ENCODE measurements at regions not wholly inside any gene's neighbourhood (a gene's known extent, or its start where the extent isn't known, plus 50 kb on each side); places are given as distances from the start of the nearest gene placed in this dataset.

GRCh38 chr6:126897758-126898157, 220.7 kb upstream of the RSPO3 start:
- no peaks in the 10 kb centered on the region for H3K36me3 ChIP-seq (ENCODE audit: control insufficient read depth, low read length)
- H3K4me1 ChIP-seq (ENCODE audit: control insufficient read depth, low read length): no peaks in the 10 kb centered on the region
- no peak overlapping the region for H3K27ac ChIP-seq (ENCODE audit: low read depth, low read length)
- H3K27me3 ChIP-seq (ENCODE audit: control insufficient read depth, low read length): no peaks in the 10 kb centered on the region
- H3K9me3 ChIP-seq (ENCODE audit: control insufficient read depth, insufficient read depth, low read length): no peaks in the 10 kb centered on the region
- H3K4me3 ChIP-seq (ENCODE audit: low read length): no peak overlapping the region
- H3F3A ChIP-seq (ENCODE audit: control insufficient read depth, insufficient read depth): no peaks in the 10 kb centered on the region
- no peak for TF ChIP-seq CTCF (IDR thresholded peaks at IDR 0.05; ENCODE audit: low read depth, low read length, poor library complexity, severe bottlenecking)
- no peak for TF ChIP-seq EZH2phosphoT487 (IDR thresholded peaks at IDR 0.05; ENCODE audit: borderline replicate concordance, low read length)
- no peaks in the 10 kb centered on the region for H4K20me1 ChIP-seq (ENCODE audit: control insufficient read depth, insufficient read depth, low read depth, low read length)
- H3K4me2 ChIP-seq (ENCODE audit: low read length): no peak overlapping the region
- H3K9me2 ChIP-seq (replicated peaks; ENCODE audit: control insufficient read depth, low read length): no peaks in the 10 kb centered on the region
- H3K79me2 ChIP-seq (ENCODE audit: control insufficient read depth, low read length): no peaks in the 10 kb centered on the region

- H3K27ac ChIP-seq (ENCODE audit: low read depth, low read length): no peak overlapping the region
- H3K4me3 ChIP-seq (ENCODE audit: low read length): no peak overlapping the region
- no peaks in the 10 kb centered on the region for H3K9me2 ChIP-seq (replicated peaks; ENCODE audit: control insufficient read depth, low read length)
- no peaks in the 10 kb centered on the region for H4K20me1 ChIP-seq (ENCODE audit: control insufficient read depth, insufficient read depth, low read depth, low read length)
- H3K9me3 ChIP-seq (ENCODE audit: control insufficient read depth, insufficient read depth, low read length): no peaks in the 10 kb centered on the region
- no peaks in the 10 kb centered on the region for H3K27me3 ChIP-seq (ENCODE audit: control insufficient read depth, low read length)
- H3K79me2 ChIP-seq (ENCODE audit: control insufficient read depth, low read length): no peaks in the 10 kb centered on the region
- H3K36me3 ChIP-seq (ENCODE audit: control insufficient read depth, low read length): no peaks in the 10 kb centered on the region
- no peaks in the 10 kb centered on the region for H3K4me1 ChIP-seq (ENCODE audit: control insufficient read depth, low read length)
- H3K4me2 ChIP-seq (ENCODE audit: low read length): no peak overlapping the region
- no peaks in the 10 kb centered on the region for H3F3A ChIP-seq (ENCODE audit: control insufficient read depth, insufficient read depth)
- TF ChIP-seq CTCF (IDR thresholded peaks at IDR 0.05; ENCODE audit: low read depth, low read length, poor library complexity, severe bottlenecking): no peak
- TF ChIP-seq EZH2phosphoT487 (IDR thresholded peaks at IDR 0.05; ENCODE audit: borderline replicate concordance, low read length): no peak
These were observed 214.3 kb upstream of the RSPO3 start for GRCh38 chr6:126904176-126904575.

GRCh38 chr6:126905917-126906316, 212.6 kb upstream of the RSPO3 start:
- H3K4me1 ChIP-seq (ENCODE audit: control insufficient read depth, low read length): no peaks in the 10 kb centered on the region

More at GRCh38 chr6:126905917-126906316, 212.6 kb upstream of the RSPO3 start:
- Histone ChIP-seq H3K4me3 (ENCODE audit: low read length) (no peak overlapping the region), H3K79me2 (ENCODE audit: control insufficient read depth, low read length) (no peaks in the 10 kb centered on the region), H3F3A (ENCODE audit: control insufficient read depth, insufficient read depth) (no peaks in the 10 kb centered on the region), H3K4me2 (ENCODE audit: low read length) (no peak overlapping the region), H3K27ac (ENCODE audit: low read depth, low read length) (no peak overlapping the region), H3K9me2 (replicated peaks; ENCODE audit: control insufficient read depth, low read length) (no peaks in the 10 kb centered on the region), H3K9me3 (ENCODE audit: control insufficient read depth, insufficient read depth, low read length) (no peaks in the 10 kb centered on the region), H3K27me3 (ENCODE audit: control insufficient read depth, low read length) (no peaks in the 10 kb centered on the region), H4K20me1 (ENCODE audit: control insufficient read depth, insufficient read depth, low read depth, low read length) (no peaks in the 10 kb centered on the region), H3K36me3 (ENCODE audit: control insufficient read depth, low read length) (no peaks in the 10 kb centered on the region)
- TF ChIP-seq EZH2phosphoT487 (IDR thresholded peaks at IDR 0.05; ENCODE audit: borderline replicate concordance, low read length): no peak
- TF ChIP-seq CTCF (IDR thresholded peaks at IDR 0.05; ENCODE audit: low read depth, low read length, poor library complexity, severe bottlenecking): no peak
